ENCODE measurements at regions not wholly inside any gene's neighbourhood (a gene's known extent, or its start where the extent isn't known, plus 50 kb on each side); places are given as distances from the start of the nearest gene placed in this dataset.

DNA sequence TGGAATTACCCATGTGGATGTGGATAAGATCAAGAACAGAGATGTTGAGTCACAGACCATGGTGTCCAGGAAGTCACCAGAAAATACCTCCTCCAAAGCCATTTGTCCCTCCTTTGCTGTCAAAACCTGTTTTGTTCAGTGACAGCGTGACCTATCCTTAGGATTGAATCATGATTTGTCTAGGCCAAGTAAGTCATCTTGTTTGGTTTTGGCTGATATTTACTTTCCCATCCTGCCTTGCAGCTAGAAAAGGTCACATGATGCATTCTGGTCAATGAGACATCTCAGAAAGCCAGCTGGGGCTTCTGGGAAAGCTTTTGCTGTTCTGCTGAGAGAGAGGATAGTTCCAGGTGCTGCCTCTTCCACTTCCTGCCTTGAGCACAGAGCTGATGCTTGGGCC lies 225.3 kb upstream of the ZMIZ1 start:
- in situ Hi-C loops (cut with HindIII; ENCODE audit: low pct_unique_long_range_greater_than_20kb, low sequenced_read_pairs) = no loop called here
- no peak for DNase-seq (ENCODE audit: low read depth, low spot score)

DNA sequence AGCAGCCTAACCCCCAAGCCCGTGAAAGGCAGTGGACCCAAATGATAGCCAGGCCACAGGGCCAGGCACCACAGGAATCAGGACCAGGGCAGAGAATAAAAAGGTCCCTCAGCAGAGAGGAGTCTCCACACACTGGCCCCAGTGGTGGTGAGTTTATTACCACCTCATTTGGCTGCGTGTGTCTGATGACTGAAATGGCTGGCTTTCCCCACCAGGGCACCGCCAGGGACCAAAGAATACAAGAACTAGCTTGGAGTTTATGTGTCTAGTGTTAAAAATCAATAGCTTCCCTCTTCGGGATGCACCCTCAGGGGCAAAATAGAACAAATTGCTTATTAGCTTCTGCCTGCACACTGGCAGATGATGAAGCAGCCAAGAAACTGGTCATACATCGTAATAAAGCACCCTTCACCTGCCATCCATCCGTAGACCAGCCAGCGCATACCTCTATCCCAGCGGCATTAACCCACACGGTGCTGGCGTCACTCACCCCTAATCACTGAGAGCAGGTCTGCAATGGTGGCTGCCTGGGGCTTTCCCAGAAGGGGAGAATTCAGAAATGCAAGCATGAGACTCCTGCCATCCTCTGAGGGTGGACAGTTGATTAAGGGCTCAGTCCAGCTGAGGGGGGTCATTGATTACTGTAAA lies 223.7 kb upstream of the ZMIZ1 start:
- DNase-seq (ENCODE audit: low read depth, low spot score) = peak; percentile 8
- in situ Hi-C loops (cut with HindIII; ENCODE audit: low pct_unique_long_range_greater_than_20kb, low sequenced_read_pairs) = no loop called here

DNA sequence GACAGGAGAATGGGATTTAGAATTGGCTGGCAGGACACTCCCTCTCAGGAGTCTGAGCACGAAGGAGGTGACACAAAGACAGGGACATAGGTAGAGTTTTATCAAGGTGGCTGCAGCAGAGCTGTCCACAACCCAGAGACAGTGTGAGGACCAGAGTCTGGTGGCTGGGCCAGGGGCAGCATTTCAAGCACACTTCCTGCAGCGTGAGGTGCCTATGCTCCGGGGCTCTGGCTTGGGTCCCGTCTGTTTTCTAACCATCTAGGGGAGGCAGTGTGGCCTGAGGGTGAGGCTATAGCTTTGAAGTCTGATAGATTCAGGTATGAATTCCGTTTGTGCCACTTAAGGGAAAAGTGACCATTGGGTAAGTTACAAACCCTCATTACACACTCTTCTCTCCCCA lies 222.7 kb upstream of the ZMIZ1 start:
- no peak for DNase-seq (ENCODE audit: low read depth, low spot score)
- in situ Hi-C loops (cut with HindIII; ENCODE audit: low pct_unique_long_range_greater_than_20kb, low sequenced_read_pairs) = no loop called here

DNA sequence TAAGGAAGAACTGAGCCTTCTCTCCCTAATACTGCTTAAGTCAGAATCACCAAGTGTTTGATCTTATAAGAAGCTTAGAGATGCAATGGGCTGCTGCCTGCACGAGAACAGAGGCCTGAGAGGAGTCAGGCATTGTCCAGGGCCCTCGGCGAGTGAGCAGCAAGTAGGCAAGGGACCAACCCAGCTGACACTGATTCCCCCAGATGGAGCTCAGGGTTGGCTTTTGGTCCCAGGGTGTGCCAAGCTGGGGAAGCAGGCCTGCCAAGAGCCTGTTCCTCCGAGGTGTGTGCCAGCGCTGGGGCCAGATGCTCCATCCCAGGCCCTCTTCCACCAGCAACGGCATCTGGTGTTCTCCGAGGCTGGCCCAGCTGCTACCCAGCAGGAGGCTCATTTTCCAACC lies 222.0 kb upstream of the ZMIZ1 start:
- in situ Hi-C loops (cut with HindIII; ENCODE audit: low pct_unique_long_range_greater_than_20kb, low sequenced_read_pairs) = no loop called here
- DNase-seq (ENCODE audit: low read depth, low spot score) = no peak

GRCh38 chr10:78847485-78847884 lies 221.3 kb upstream of the ZMIZ1 start:
- in situ Hi-C loops (cut with HindIII; ENCODE audit: low pct_unique_long_range_greater_than_20kb, low sequenced_read_pairs) = no loop called here
- no peak for DNase-seq (ENCODE audit: low read depth, low spot score)

DNA sequence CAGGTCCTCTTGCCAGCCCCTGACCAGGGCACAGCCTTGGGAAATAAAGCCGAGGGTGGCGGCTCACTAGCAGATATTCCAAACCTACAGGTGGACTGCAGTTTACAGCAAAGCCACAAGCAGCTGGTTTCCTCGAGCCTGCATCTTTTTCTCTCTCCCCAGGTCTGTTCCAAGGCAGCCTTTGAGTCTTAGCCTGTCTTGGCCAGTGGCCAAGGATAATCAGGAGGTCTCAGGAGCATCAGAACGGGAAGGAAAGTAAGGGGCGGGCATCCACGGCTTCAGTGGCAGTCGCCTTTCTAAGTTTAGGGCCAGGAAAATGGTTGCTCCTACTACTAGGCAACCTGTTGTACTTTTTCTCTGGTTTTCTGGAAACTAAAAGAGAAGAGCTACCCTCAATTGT lies 219.7 kb upstream of the ZMIZ1 start:
- in situ Hi-C loops (cut with HindIII; ENCODE audit: low pct_unique_long_range_greater_than_20kb, low sequenced_read_pairs) = no loop called here
- no peak for DNase-seq (ENCODE audit: low read depth, low spot score)

DNA sequence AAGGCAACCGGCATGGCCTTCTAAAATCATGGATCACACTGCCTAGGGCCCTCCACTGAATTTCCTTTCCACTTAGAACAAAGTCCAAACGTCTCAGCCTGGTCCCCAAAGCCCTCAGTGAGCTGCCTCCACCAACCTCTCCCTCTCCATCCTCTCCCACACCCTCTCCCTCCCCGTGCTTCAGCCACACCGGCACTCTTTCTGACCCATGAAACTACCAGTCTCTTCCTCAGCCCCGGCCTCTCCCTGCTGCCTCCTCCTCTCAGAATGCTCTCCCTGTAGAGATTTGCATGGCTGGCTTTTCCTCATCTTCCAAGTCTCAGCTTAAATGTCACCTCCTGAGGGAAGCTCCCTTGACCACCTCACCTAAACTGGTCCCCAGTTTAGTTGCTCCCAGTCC lies 219.0 kb upstream of the ZMIZ1 start:
- in situ Hi-C loops (cut with HindIII; ENCODE audit: low pct_unique_long_range_greater_than_20kb, low sequenced_read_pairs) = no loop called here
- DNase-seq (ENCODE audit: low read depth, low spot score) = no peak

DNA sequence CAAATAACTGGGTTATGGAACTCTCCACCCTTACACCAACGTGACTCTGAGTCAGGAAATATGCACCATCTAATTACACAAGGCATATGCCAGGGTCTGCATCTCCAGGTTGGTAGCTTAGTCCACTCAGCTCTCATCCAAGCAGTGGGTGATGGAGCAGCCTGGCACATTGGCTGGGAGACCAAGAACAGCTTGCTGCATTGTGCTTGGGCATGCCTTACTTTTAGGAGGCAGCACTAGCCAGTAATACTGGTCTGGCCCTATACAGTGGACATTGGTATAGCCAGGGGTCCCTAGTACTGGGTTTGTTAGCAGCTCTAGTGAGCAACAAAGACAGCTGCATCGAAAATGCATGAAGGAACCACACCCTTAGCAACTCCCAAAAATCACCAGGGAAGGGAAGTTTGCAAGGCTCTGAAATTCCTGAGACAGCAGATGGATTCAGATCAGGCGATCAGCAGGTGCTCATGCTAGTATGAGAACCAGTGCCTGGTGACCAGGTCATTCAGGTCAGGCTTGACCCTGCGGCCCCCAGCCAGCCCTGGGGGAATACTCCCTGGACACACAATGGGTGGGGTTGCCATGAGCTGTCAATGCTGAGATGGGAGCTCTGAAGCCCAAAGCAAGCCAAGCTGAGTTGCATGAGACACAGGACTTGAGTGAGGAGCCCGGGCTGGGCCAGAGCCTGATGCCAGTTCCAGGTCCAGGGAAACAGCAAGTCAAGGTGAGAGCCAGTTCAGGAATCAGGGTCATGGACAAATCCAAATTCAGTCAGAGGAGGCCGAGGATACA lies 217.9 kb upstream of the ZMIZ1 start:
- no peak for DNase-seq (ENCODE audit: low read depth, low spot score)
- in situ Hi-C loops (cut with HindIII; ENCODE audit: low pct_unique_long_range_greater_than_20kb, low sequenced_read_pairs) = no loop called here

- DNase-seq (ENCODE audit: low read depth, low spot score) = no peak
- in situ Hi-C loops (cut with HindIII; ENCODE audit: low pct_unique_long_range_greater_than_20kb, low sequenced_read_pairs) = no loop called here
These were observed 217.1 kb upstream of the ZMIZ1 start for GRCh38 chr10:78851647-78852046.

- in situ Hi-C loops (cut with HindIII; ENCODE audit: low pct_unique_long_range_greater_than_20kb, low sequenced_read_pairs) = no loop called here
- DNase-seq (ENCODE audit: low read depth, low spot score) = peak; percentile 59
These were observed 216.1 kb upstream of the ZMIZ1 start for GRCh38 chr10:78852466-78853240.

DNA sequence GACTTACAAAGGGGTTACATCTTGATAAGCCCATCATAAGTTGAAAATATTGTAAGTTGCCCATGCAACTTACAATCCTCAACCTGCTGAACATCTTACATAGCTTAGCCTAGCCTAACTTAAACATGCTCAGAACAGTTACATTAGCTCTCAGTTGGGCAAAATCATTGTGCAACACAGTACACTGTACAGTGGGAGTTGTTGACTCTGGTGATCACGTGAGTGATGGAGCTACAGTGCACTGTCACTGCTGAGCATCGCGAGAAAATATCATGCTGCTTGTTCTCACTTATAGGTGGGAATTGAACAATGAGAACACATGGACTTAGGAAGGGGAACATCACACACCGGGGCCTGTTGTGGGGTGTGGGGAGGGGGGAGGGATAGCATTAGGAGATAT lies 214.9 kb upstream of the ZMIZ1 start:
- no peak for DNase-seq (ENCODE audit: low read depth, low spot score)

GRCh38 chr10:78856421-78856820 lies 212.3 kb upstream of the ZMIZ1 start:
- DNase-seq (ENCODE audit: low read depth, low spot score) = no peak
- in situ Hi-C loops (cut with HindIII; ENCODE audit: low pct_unique_long_range_greater_than_20kb, low sequenced_read_pairs) = no loop called here

More for the DNA sequence above, 214.9 kb upstream of the ZMIZ1 start:
- in situ Hi-C loops (cut with HindIII; ENCODE audit: low pct_unique_long_range_greater_than_20kb, low sequenced_read_pairs) = no loop called here

- in situ Hi-C loops (cut with HindIII; ENCODE audit: low pct_unique_long_range_greater_than_20kb, low sequenced_read_pairs) = no loop called here
- DNase-seq (ENCODE audit: low read depth, low spot score) = no peak
These were observed 211.6 kb upstream of the ZMIZ1 start for GRCh38 chr10:78857193-78857592.

DNA sequence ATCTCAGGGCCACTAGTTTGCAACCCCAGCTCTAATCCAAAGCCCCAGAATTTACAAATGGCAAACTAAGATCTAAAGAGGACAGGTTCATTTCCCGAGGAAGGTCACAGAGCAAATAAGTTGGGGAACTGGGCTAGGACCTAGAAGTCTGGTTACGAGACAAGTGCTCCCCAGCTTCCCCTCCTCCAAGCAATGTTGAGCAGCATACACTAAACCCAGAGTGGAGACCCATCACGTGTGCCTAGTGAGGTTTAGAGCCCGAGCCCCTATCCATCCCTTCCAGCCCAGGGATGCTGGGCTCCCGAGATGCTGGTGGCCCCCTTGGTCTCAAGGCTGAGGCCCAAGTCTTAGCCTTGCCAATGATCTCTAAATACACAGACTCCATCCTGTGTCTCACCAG lies 209.5 kb upstream of the ZMIZ1 start:
- in situ Hi-C loops (cut with HindIII; ENCODE audit: low pct_unique_long_range_greater_than_20kb, low sequenced_read_pairs) = no loop called here
- DNase-seq (ENCODE audit: low read depth, low spot score) = no peak

DNA sequence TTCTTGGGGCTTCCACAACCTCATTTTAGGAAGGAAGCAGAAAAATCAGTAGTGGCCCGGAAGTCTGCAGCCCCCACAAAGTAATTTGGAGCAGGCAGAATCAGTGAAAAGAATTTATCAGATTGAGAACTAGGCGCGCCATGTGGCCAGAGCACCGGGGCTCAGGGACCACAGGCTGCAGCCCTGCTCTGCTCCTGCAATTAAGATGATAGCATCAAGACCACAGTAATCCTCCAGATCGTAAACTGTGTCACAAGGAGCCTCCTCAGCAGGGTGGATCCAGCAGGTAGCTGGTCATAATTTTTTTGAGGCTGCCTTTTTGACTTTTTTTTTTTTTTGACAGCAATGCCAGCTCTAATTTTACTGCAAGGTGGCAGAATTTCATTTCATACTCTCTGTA lies 209.0 kb upstream of the ZMIZ1 start:
- no peak for DNase-seq (ENCODE audit: low read depth, low spot score)
- in situ Hi-C loops (cut with HindIII; ENCODE audit: low pct_unique_long_range_greater_than_20kb, low sequenced_read_pairs) = no loop called here

- in situ Hi-C loops (cut with HindIII; ENCODE audit: low pct_unique_long_range_greater_than_20kb, low sequenced_read_pairs) = no loop called here
- DNase-seq (ENCODE audit: low read depth, low spot score) = no peak
These were observed 208.4 kb upstream of the ZMIZ1 start for GRCh38 chr10:78860260-78860914.

DNA sequence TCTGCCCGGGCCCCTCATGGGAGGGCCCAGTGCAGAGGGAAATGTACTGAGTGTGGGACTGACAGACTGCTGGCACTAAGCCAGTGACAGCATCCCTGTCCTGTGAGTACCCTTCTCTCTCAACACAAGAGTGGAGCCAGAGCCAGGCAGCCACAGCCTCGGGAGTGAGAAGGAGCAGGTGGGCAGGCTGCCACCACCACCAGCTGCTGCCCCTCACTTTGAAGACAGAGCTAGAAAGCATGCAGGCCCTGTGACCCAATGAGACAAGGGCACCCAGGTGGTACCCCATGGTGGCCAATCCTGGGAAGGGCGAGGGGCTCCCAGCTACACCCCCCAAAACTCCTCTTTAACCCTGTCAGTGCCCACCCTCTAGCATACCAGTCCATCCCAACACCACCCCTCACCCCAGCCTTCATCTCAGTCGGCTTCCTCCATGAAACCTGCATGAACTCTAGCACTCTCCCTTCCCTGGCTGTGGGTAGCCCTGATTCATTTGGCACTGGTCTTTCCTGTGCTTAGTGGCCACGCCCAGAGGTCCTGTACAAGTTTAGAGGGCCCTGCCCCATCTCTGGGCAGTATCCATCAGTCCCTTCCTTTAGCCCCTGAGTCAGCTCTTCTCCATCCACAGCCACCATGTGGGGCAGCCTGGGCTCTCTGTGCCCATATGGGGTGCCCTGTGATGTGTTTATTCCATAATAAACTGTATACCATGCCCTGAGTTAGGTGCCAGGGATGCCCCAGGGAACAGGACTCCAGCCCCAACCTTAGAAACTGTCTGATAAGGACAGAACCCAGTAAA lies 207.0 kb upstream of the ZMIZ1 start:
- in situ Hi-C loops (cut with HindIII; ENCODE audit: low pct_unique_long_range_greater_than_20kb, low sequenced_read_pairs) = no loop called here
- DNase-seq (ENCODE audit: low read depth, low spot score) = no peak

GRCh38 chr10:78862328-78862640 lies 206.5 kb upstream of the ZMIZ1 start:
- in situ Hi-C loops (cut with HindIII; ENCODE audit: low pct_unique_long_range_greater_than_20kb, low sequenced_read_pairs) = no loop called here
- no peak for DNase-seq (ENCODE audit: low read depth, low spot score)
